SK-N-SH (cell line): ENCODE measurements at regions not wholly inside any gene's neighbourhood (a gene's known extent, or its start where the extent isn't known, plus 50 kb on each side); places are given as distances from the start of the nearest gene placed in this dataset.

Experiments
- PBX3 ChIP-seq: IDR thresholded peaks from 2 replicates; pipeline ENCODE4; 2012
- RCOR1 ChIP-seq: fragments of 150-350 bp; IDR thresholded peaks from 2 replicates; pipeline ENCODE4 v1.6.1; 2017; ENCODE audit warnings: antibody characterized with exemption, low read length

- no peak for TF ChIP-seq RCOR1
- no peak for TF ChIP-seq PBX3
Observed at GRCh38 chr10:130630135-130630534, 493.9 kb downstream of the GLRX3 start.
